DND-41 (cell line): ENCODE measurements at regions not wholly inside any gene's neighbourhood (a gene's known extent, or its start where the extent isn't known, plus 50 kb on each side); places are given as distances from the start of the nearest gene placed in this dataset.

Experiments used
- CTCF ChIP-seq: IDR thresholded peaks from 2 replicates; pipeline ENCODE4 v1.5.1; 2012; ENCODE audit warnings: borderline replicate concordance, low read length, moderate library complexity, mild to moderate bottlenecking; ENCODE audit not compliant: poor library complexity, severe bottlenecking; ENCODE audit errors: extremely low read depth
- EZH2 ChIP-seq: IDR thresholded peaks from 3 replicates; pipeline ENCODE4 v1.6.1; 2012; ENCODE audit warnings: borderline replicate concordance, low read depth, mild to moderate bottlenecking, moderate library complexity, low read length, inconsistent platforms; ENCODE audit not compliant: severe bottlenecking

GRCh38 chr3:13718436-13718835 lies 161.4 kb downstream of the WNT7A start:
- no peak for TF ChIP-seq CTCF
- TF ChIP-seq EZH2 = no peak
